ENCODE measurements at regions not wholly inside any gene's neighbourhood (a gene's known extent, or its start where the extent isn't known, plus 50 kb on each side); places are given as distances from the start of the nearest gene placed in this dataset.

- TF ChIP-seq EZH2 (IDR thresholded peaks at IDR 0.05), result no peak
- no peak for TF ChIP-seq FOXP2 (optimal IDR thresholded peaks at IDR 0.05; ENCODE audit: control extremely low read depth, extremely low read length, insufficient read depth)
- no peak for TF ChIP-seq POLR2AphosphoS5 (IDR thresholded peaks at IDR 0.05; ENCODE audit: borderline replicate concordance, low read depth, low read length)
- no peak overlapping the region for H3K27ac ChIP-seq
- no peaks in the 10 kb centered on the region for H3K9me3 ChIP-seq (ENCODE audit: low read depth, low read length)
- H3K4me3 ChIP-seq, result no peak overlapping the region
- no peak for DNase-seq (ENCODE audit: low read depth, low spot score)
- H3K9ac ChIP-seq (ENCODE audit: insufficient read length), result no peak overlapping the region
- H3K36me3 ChIP-seq (ENCODE audit: insufficient read depth, low read length), result no peaks in the 10 kb centered on the region
Measured at GRCh38 chr14:84544486-84545131, 985.3 kb upstream of the FLRT2 start.

- TF ChIP-seq POLR2AphosphoS5 (IDR thresholded peaks at IDR 0.05; ENCODE audit: borderline replicate concordance, low read depth, low read length) (no peak), FOXP2 (optimal IDR thresholded peaks at IDR 0.05; ENCODE audit: control extremely low read depth, extremely low read length, insufficient read depth) (no peak), EZH2 (IDR thresholded peaks at IDR 0.05) (no peak)
- Histone ChIP-seq H3K27ac (no peak overlapping the region), H3K9me3 (ENCODE audit: low read depth, low read length) (no peaks in the 10 kb centered on the region), H3K4me3 (no peak overlapping the region), H3K36me3 (ENCODE audit: insufficient read depth, low read length) (no peaks in the 10 kb centered on the region), H3K9ac (ENCODE audit: insufficient read length) (no peak overlapping the region)
- DNase-seq (ENCODE audit: low read depth, low spot score), result no peak
Measured at GRCh38 chr14:84546236-84546635, 983.7 kb upstream of the FLRT2 start.

DNA sequence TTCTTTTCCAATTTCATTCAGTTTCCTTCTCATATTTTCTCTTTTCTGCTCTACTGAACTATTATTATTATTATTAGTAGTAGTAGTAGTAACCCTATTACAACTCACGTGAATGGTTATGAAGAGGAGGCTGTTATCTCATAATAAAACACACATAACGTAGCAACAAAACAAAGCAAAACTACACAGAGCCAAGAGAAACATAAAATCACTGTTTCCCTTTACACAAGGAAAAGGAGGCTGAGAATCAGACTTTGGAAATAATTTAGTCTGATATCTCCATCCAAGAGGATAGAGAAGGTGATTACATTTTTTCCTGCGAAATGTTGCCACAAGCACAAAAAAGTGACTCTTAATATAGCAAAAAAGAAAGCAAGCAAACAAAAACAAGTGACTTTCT is 975.8 kb upstream of the FLRT2 start:
- Histone ChIP-seq H3K9ac (ENCODE audit: insufficient read length) (no peak overlapping the region), H3K4me3 (no peak overlapping the region), H3K27ac (no peak overlapping the region), H3K9me3 (ENCODE audit: low read depth, low read length) (no peaks in the 10 kb centered on the region), H3K36me3 (ENCODE audit: insufficient read depth, low read length) (no peaks in the 10 kb centered on the region)
- no peak for DNase-seq (ENCODE audit: low read depth, low spot score)
- TF ChIP-seq EZH2 (IDR thresholded peaks at IDR 0.05), result no peak
- TF ChIP-seq POLR2AphosphoS5 (IDR thresholded peaks at IDR 0.05; ENCODE audit: borderline replicate concordance, low read depth, low read length), result no peak
- TF ChIP-seq FOXP2 (optimal IDR thresholded peaks at IDR 0.05; ENCODE audit: control extremely low read depth, extremely low read length, insufficient read depth), result no peak

- H3K36me3 ChIP-seq (ENCODE audit: insufficient read depth, low read length), result no peaks in the 10 kb centered on the region
- no peak for DNase-seq (ENCODE audit: low read depth, low spot score)
- no peaks in the 10 kb centered on the region for H3K9me3 ChIP-seq (ENCODE audit: low read depth, low read length)
- no peak overlapping the region for H3K27ac ChIP-seq
- no peak overlapping the region for H3K9ac ChIP-seq (ENCODE audit: insufficient read length)
- no peak overlapping the region for H3K4me3 ChIP-seq
- TF ChIP-seq FOXP2 (optimal IDR thresholded peaks at IDR 0.05; ENCODE audit: control extremely low read depth, extremely low read length, insufficient read depth) (no peak), EZH2 (IDR thresholded peaks at IDR 0.05) (no peak), POLR2AphosphoS5 (IDR thresholded peaks at IDR 0.05; ENCODE audit: borderline replicate concordance, low read depth, low read length) (no peak)
Measured at GRCh38 chr14:84555493-84555892, 974.5 kb upstream of the FLRT2 start.

GRCh38 chr14:84566109-84566508 is 963.8 kb upstream of the FLRT2 start:
- Histone ChIP-seq H3K4me3 (no peak overlapping the region), H3K36me3 (ENCODE audit: insufficient read depth, low read length) (no peaks in the 10 kb centered on the region), H3K9ac (ENCODE audit: insufficient read length) (no peak overlapping the region), H3K9me3 (ENCODE audit: low read depth, low read length) (no peaks in the 10 kb centered on the region), H3K27ac (no peak overlapping the region)
- no peak for DNase-seq (ENCODE audit: low read depth, low spot score)
- TF ChIP-seq POLR2AphosphoS5 (IDR thresholded peaks at IDR 0.05; ENCODE audit: borderline replicate concordance, low read depth, low read length) (no peak), EZH2 (IDR thresholded peaks at IDR 0.05) (no peak), FOXP2 (optimal IDR thresholded peaks at IDR 0.05; ENCODE audit: control extremely low read depth, extremely low read length, insufficient read depth) (no peak)

DNA sequence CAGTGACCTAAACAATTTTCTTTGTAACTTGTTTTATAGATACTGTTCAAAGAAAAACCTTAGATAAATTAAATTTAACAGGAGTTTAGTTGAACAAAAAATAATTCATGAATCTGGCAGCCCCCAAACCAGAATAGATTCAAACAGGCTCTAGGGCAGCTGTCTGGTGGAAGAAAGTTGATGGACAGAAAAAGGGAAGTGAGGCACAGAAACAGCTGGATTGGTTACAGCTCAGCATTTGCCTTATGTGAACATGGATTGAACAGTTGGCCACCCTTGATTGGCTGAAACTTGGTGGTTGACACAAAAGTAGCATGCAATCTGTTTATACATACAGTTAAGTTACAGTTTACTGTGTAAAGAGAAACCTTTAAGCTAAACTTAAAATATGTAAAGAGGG is 954.3 kb upstream of the FLRT2 start:
- Histone ChIP-seq H3K9me3 (ENCODE audit: low read depth, low read length) (no peaks in the 10 kb centered on the region), H3K4me3 (no peak overlapping the region), H3K9ac (ENCODE audit: insufficient read length) (no peak overlapping the region), H3K36me3 (ENCODE audit: insufficient read depth, low read length) (no peaks in the 10 kb centered on the region), H3K27ac (no peak overlapping the region)
- no peak for DNase-seq (ENCODE audit: low read depth, low spot score)
- TF ChIP-seq EZH2 (IDR thresholded peaks at IDR 0.05) (no peak), FOXP2 (optimal IDR thresholded peaks at IDR 0.05; ENCODE audit: control extremely low read depth, extremely low read length, insufficient read depth) (no peak), POLR2AphosphoS5 (IDR thresholded peaks at IDR 0.05; ENCODE audit: borderline replicate concordance, low read depth, low read length) (no peak)

GRCh38 chr14:84579292-84579691 is 950.7 kb upstream of the FLRT2 start:
- no peak for TF ChIP-seq EZH2 (IDR thresholded peaks at IDR 0.05)
- TF ChIP-seq POLR2AphosphoS5 (IDR thresholded peaks at IDR 0.05; ENCODE audit: borderline replicate concordance, low read depth, low read length), result no peak
- TF ChIP-seq FOXP2 (optimal IDR thresholded peaks at IDR 0.05; ENCODE audit: control extremely low read depth, extremely low read length, insufficient read depth), result no peak
- no peak overlapping the region for H3K9ac ChIP-seq (ENCODE audit: insufficient read length)
- H3K27ac ChIP-seq, result no peak overlapping the region
- H3K4me3 ChIP-seq, result no peak overlapping the region
- no peaks in the 10 kb centered on the region for H3K9me3 ChIP-seq (ENCODE audit: low read depth, low read length)
- H3K36me3 ChIP-seq (ENCODE audit: insufficient read depth, low read length), result no peaks in the 10 kb centered on the region
- no peak for DNase-seq (ENCODE audit: low read depth, low spot score)

DNA sequence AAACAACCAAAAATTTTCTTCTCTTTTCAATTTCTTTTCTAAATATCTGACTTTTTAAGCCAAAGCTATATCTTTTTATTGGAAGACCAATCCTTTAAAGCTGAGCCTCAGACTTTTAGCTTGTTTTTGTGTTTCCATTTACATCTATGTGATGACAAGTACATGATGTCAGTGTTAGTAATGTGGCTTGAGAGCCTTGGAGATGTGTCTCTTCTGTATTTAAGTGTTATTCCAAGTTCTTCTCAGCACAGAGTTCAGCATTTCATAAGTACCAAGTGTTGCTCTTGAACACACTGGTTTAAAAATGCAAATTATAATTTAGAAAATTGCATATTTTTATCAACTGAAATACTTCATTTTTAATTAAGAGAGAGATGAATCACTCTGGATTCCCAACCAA is 948.9 kb upstream of the FLRT2 start:
- no peaks in the 10 kb centered on the region for H3K9me3 ChIP-seq (ENCODE audit: low read depth, low read length)
- TF ChIP-seq EZH2 (IDR thresholded peaks at IDR 0.05), result no peak
- TF ChIP-seq FOXP2 (optimal IDR thresholded peaks at IDR 0.05; ENCODE audit: control extremely low read depth, extremely low read length, insufficient read depth), result no peak
- no peak for TF ChIP-seq POLR2AphosphoS5 (IDR thresholded peaks at IDR 0.05; ENCODE audit: borderline replicate concordance, low read depth, low read length)
- no peak overlapping the region for H3K27ac ChIP-seq
- no peaks in the 10 kb centered on the region for H3K36me3 ChIP-seq (ENCODE audit: insufficient read depth, low read length)
- no peak overlapping the region for H3K4me3 ChIP-seq
- no peak for DNase-seq (ENCODE audit: low read depth, low spot score)
- no peak overlapping the region for H3K9ac ChIP-seq (ENCODE audit: insufficient read length)

- no peaks in the 10 kb centered on the region for H3K9me3 ChIP-seq (ENCODE audit: low read depth, low read length)
Measured at GRCh38 chr14:84584511-84584910, 945.4 kb upstream of the FLRT2 start.

More at GRCh38 chr14:84584511-84584910, 945.4 kb upstream of the FLRT2 start:
- TF ChIP-seq FOXP2 (optimal IDR thresholded peaks at IDR 0.05; ENCODE audit: control extremely low read depth, extremely low read length, insufficient read depth) (no peak), EZH2 (IDR thresholded peaks at IDR 0.05) (no peak), POLR2AphosphoS5 (IDR thresholded peaks at IDR 0.05; ENCODE audit: borderline replicate concordance, low read depth, low read length) (no peak)
- peak; percentile 14 for DNase-seq (ENCODE audit: low read depth, low spot score)
- H3K4me3 ChIP-seq, result no peak overlapping the region
- H3K36me3 ChIP-seq (ENCODE audit: insufficient read depth, low read length), result no peaks in the 10 kb centered on the region
- H3K27ac ChIP-seq, result no peak overlapping the region
- no peak overlapping the region for H3K9ac ChIP-seq (ENCODE audit: insufficient read length)
